Stimulated activated CD4-positive, alpha-beta T cell treated with anti-CD3 and anti-CD28 coated beads, Interleukin-12 subunit alpha, Interleukin-12 subunit beta, amount 100 ng/mL, for 24 hours (primary cell): ENCODE measurements at regions not wholly inside any gene's neighbourhood (a gene's known extent, or its start where the extent isn't known, plus 50 kb on each side); places are given as distances from the start of the nearest gene placed in this dataset.

Experiments used
- DNase-seq, 2 experiments: peaks; one replicate each; pipeline ENCODE4 v3.0.0-alpha.2; 2020; ENCODE audit warnings: low read depth in 2 of 2

DNA sequence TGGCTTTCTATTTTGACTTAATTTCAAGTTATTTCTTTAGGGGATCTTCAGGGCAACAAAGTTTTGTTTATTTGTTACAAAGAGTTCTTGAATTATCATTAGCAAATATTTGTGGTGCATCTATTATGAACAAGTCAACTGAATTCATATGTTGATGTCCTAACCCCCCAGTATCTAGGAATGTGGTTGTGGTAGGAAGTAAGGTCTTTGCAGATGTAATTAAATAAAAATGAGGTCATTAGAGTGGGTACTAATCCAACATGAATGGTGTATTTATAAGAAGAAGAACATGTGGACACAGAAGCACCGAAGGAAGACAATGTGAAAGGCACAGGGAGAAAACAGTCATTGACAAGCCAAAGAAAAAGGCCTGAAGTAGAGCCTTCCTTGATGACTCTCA lies 474.0 kb upstream of the DAB2 start:
- no peak for DNase-seq

- no peak for DNase-seq
These were observed 471.9 kb upstream of the DAB2 start for GRCh38 chr5:39896706-39897105.

DNA sequence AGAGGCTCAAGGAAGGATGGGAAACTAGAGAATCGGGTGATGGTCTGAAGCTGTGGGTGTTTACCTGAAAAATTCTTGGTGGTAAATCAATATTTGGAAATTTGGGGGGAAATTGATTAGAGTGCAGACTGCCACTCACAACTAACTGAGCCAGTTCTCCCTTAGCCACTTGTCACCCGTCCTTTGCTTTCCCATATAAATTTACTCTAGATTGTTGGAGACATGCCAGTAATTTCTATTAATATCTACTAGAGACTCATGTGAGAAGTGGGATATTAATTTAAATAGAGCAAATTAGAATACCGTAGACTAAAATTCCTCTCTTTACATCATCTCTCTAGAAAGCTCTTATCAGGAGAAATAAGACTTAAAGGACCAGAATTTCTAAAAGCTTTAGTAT lies 471.3 kb upstream of the DAB2 start:
- no peak for DNase-seq

DNA sequence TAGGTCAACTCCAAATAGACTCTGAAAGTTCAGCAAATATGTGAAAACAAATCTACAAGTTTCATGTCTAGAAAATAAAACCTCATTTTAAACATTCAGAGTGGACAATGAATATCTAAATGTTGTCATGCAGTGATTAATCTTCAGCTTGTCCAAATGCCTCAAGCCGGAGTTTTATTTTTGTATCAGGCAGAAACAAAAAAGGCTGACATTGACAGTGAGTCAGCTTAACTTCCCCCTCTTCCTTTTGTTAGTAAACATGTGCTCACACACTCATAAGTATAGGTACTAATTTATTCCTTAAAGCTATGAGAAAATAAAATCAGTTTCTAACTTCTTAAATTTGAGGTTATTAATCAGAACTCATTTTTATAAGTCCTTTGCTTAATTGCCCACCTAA lies 467.9 kb upstream of the DAB2 start:
- no peak for DNase-seq

GRCh38 chr5:39891376-39891775 lies 466.6 kb upstream of the DAB2 start:
- DNase-seq, result no peak

DNA sequence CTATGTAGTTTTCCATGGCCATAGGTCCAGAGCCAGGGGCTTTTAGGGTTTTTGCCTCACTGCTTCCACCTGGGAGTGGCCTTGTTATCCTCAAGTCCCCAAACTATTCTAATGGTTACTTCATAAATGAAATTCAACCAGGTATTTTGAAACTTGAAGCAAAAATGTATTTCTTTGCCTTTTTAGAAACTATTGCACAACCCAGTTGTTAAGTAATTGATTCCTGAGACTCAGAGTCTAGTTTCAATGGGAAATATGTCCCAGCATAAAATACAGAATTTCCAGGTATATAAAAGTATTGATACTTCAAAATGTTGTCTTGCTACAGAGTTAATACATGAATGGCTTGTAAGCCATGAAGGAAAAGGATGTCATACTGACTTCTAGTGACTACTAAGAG lies 456.2 kb upstream of the DAB2 start:
- DNase-seq, result no peak

DNA sequence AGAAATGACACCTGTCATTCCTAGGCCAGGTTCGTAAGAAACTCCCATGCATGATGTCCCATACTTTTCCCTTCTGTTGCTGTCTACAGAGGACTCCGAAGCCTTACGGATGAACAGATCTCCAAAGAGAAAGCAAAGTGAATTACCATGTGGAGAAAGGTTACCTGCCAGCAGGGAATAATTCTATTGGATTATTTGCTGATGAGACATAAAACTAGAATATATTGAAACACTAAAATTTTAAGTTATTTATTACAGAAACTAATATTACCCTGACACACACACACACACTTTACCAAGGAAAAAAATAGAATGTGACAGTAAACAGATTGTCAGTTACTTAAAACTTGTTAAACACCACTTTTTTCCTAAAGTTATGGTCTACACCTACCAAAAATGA lies 452.7 kb upstream of the DAB2 start:
- no peak for DNase-seq

DNA sequence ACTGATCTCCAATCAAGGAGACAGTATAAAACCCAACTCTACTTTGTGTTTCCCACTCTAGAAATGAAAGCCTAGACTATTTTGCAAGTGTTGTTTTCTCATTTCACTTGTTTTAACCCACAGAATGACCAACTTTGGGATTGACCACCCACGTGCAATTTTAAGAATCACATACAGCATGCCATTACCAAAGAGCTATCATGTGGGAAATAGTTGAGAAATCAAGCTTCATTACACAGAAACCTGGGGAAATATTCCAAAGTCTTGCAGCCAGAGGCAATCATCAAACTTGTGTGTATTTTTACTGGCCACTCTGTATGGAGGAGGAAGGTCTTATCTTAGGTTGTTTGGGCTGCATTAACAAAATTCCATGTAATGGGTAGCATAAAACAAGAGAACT lies 451.4 kb upstream of the DAB2 start:
- DNase-seq, result no peak

DNA sequence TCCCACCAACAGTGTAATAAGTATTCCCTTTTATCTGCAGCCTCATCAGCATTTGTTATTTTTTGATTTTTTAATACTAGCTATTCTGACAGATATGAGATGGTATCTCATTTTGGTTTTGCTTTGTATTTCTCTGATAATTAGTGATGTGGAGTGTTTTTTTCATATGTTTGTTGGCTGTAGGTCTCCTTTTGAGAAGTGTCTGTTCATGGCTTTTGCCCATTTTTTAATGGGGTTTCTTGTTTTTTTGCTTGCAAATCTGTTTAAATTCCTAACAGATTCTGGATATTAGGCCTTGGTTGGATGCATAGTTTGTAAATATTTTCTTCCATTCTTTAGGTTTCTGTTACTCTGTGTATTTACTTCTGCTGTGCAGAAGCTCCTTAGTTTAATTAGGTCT lies 445.4 kb upstream of the DAB2 start:
- no peak for DNase-seq

- no peak for DNase-seq
These were observed 444.6 kb upstream of the DAB2 start for GRCh38 chr5:39869396-39869795.

- no peak for DNase-seq
These were observed 443.1 kb upstream of the DAB2 start for GRCh38 chr5:39867923-39868322.

- no peak for DNase-seq
These were observed 439.3 kb upstream of the DAB2 start for GRCh38 chr5:39863926-39864552.

DNA sequence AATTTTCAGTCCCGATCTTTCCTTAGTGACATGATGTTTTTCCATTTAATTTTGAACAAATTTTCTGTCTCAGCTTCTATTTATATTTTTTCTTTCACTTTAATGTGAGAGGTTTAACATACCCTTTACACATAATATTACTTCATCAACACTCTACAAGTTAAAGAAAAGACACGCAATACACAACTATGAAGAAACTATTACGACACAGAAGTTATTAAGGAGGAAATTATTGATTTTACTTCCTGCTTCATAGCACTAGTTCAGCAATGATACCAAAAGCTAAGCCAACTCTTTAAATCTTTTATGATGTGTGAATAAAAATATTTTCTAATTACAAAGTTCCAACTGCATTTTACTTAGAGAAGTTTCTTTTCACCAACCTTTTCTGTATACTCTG lies 432.3 kb upstream of the DAB2 start:
- no peak for DNase-seq

- DNase-seq, result no peak
These were observed 430.1 kb upstream of the DAB2 start for GRCh38 chr5:39854771-39855410.

DNA sequence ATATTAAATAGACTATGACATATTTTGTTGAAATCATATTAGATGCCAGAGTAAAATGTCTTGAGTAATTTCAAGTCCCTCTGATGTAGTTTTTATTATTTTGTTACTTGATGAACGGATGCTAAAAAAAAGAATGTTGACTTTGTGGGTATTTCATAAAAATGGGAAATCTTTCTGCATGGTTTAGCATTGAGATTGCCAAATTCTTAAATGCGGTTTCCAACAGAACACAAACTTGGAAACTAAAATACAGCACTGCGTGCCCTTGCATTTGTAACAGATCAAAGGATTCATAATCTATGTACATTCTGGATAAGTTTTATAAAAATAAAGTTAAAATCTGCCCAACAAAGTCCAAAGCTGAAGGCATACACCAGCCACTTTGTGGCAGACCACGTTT lies 425.5 kb upstream of the DAB2 start:
- DNase-seq, result no peak

DNA sequence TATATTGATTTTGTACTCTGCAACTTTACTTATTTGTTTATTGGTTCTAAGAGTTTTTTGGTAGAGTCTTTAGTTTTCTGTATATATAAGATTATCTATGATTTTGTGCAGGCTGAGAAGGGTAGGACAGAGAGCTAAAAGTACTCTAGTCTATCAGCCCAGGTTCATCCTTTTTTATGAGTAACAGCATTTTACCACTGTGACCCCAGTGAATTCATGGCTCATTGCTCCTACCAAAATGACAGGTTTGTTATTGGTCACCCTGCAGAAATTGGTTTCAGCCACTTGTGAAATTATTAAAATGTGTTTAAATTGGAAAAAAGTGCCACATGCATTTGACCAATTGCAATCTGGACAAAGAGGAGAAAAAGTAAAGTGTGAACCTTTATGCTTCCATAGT lies 421.4 kb upstream of the DAB2 start:
- no peak for DNase-seq

DNA sequence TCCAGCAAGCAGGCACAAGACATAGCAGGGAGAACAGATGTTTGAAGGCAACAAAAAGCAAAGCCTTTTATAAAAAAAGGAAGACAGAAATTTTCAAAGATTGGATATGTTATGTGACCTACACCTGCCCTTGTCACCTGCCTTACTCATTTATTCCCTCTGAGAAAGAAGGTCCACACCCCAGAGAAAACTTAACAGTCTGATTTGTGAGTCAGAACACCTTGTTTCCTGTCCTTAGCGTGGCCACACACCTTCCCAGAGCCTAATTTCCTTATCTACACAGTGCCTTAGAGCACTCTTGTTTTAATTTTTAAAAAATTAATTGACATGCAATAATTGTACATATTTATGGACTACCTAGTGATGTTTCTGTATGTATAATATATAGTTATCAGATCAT lies 419.0 kb upstream of the DAB2 start:
- DNase-seq, result no peak

GRCh38 chr5:39835371-39835770 lies 410.6 kb upstream of the DAB2 start:
- no peak for DNase-seq

DNA sequence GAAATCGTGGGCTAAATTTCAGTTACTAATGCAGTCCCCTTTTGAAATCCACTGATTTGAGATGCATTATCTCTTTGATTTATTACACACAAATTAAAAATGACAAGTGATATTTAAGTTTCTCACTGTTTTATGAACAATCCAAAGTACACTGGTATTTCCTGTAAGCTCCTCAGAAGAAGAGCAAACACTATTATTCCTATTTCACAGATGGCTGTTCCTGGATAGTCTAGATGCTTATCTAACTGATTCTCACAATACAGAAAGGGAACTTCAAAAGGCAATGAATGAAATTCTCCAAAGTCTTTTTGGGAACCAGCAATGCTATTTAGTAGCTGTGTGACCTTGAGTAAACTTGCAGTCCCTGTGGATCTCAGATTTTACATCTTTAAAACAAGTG lies 404.7 kb upstream of the DAB2 start:
- no peak for DNase-seq

DNA sequence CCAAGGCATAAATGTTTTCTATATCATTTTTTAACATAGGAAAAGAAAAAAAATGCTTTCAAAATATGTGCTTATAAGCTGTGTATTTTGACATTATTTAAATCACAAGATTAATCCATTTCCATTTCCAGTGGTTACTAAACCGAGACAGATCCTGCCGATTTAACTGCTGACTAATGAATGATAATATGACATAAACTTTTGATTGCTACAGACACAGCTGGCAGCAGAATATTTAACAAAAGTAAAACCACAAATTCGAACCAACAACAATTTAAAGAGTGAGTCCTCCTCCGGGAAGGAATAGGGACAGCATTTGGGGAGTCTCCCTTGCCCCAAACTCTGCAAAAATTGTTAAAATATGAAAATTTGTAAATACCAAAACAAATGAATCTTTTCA lies 401.3 kb upstream of the DAB2 start:
- no peak for DNase-seq

GRCh38 chr5:39825301-39825700 lies 400.5 kb upstream of the DAB2 start:
- no peak for DNase-seq

GRCh38 chr5:39822020-39822419 lies 397.2 kb upstream of the DAB2 start:
- DNase-seq, result no peak

DNA sequence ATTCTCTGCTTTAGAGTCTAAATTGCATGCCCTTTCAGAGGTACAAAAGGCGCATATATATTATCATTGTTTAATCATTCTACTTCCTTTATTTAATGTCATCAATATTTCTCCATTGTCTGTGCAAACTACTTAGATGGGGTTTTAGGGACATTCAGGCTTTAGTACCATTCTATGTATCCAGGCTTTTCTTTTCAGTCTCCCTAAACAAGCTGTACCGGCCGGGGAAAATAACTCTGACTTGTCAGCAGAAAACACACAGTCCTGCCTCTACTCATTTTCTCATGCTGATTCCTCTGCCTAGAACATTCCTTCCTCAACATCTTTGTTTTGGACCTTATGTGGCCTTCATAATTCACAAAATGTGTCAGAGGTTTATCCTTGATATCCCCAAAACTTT lies 392.1 kb upstream of the DAB2 start:
- no peak for DNase-seq

DNA sequence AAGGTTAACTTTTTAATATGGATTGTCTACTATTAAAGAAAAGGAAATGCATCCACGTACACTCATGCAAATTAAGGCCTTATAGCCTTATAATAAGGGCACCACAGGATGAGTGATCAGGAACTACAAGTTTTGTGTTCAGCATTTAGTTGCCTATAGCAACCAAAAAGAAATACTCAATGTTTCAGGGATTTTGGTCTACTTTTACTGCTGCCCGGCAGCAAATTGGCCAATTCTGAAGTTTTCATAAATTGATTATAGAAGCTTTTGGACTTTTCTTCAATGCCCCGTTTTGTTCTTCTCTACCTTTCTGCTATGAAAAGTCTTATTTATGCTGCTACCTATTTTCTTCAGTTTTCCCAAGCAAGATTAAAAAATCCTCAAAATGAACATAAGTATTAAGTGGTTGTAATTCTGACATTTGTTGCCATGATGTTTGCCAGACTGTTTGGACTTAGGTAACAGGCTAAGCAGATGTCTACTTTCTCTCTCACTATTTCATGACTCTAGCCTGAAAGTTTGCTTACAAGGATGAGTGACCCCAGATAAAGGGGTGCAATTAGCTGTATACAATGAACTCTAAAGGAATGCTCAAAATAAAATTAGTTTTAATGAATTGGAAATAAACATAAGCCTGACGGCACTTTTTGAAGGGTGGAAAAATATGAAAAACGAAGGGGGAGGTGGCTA lies 391.5 kb upstream of the DAB2 start:
- DNase-seq, result no peak
